Stimulated activated CD8-positive, alpha-beta memory T cell treated with anti-CD3 and anti-CD28 coated beads, Interleukin-15, amount 100 ng/mL, for 24 hours (primary cell): ENCODE measurements at regions not wholly inside any gene's neighbourhood (a gene's known extent, or its start where the extent isn't known, plus 50 kb on each side); places are given as distances from the start of the nearest gene placed in this dataset.
"Not testable (repeated sequence)": the region's sequence is repeated elsewhere in the genome, so short reads cannot be mapped to it uniquely, and the experiment has no call there.

Experiments
- DNase-seq: peaks from one replicate; pipeline ENCODE4 v3.0.0-alpha.2; 2020; ENCODE audit warnings: low read depth

- DNase-seq, result no peak
These were observed 298.7 kb upstream of the NRG3 start for GRCh38 chr10:81576336-81576735.

DNA sequence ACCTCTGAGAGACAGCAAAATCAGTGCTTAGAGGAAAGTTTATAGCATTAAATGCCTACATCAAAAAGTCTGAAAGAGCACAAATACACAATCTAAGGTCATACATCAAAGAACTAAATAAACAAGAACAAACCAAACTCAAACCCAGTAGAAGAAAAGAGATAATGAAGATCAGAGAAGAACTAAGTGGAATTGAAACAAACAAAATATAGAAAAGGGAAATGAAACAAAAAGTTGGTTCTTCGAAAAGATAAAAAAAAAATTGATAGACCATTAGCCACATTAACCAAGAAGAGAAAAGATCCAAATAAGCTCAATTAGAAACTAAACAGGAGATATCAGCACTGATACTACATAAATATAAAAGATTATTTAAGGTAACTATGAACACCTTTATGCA is 280.0 kb upstream of the NRG3 start:
- no peak for DNase-seq

GRCh38 chr10:81600185-81600584 is 274.8 kb upstream of the NRG3 start:
- no peak for DNase-seq

DNA sequence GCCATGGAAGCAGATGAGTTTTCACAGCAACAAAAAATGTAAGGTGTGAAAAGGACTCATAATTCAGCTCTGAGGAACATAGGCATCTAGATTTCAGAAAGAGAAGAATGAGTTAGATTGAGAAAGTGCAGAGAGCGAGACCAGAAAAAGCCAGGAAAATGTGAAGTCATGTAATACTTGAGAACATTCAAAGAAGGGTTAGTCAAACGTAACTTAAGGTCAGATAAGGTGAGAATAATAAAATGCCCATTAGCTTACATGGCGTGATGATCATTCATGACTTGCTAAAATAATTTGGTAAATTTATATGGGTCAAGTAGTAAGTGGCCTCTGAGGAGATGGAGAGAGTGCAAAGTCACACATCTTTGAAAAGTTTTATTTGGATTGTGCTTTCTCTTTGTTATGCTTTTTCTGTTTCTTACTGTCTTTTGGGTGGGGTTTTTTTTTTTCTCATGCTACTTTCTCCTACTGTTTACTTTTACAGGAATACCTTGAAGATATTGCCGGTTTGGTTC is 271.8 kb upstream of the NRG3 start:
- DNase-seq, result no peak

- not testable (repeated sequence) for DNase-seq
These were observed 230.5 kb upstream of the NRG3 start for GRCh38 chr10:81644485-81644884.

GRCh38 chr10:81655986-81656385 is 219.0 kb upstream of the NRG3 start:
- no peak for DNase-seq

DNA sequence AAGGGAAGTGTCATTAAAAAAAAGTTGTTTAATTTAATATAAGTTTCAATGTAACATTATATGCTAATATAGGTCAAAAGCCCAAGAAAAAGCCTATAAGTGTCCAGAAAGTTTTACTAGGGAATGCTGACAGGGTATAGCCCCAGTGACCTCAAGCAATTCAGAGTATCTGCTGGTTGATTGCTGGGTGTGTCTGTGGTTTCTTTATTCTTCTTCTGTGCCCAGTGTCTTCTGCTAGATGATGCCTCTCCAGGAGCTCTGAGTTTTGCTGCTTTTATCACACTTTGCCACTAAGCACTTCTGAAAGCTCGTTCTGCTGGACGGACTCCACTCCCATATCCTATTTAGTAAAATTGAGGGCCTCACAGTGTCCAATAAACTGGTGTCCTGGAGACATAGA is 212.2 kb upstream of the NRG3 start:
- DNase-seq, result no peak

DNA sequence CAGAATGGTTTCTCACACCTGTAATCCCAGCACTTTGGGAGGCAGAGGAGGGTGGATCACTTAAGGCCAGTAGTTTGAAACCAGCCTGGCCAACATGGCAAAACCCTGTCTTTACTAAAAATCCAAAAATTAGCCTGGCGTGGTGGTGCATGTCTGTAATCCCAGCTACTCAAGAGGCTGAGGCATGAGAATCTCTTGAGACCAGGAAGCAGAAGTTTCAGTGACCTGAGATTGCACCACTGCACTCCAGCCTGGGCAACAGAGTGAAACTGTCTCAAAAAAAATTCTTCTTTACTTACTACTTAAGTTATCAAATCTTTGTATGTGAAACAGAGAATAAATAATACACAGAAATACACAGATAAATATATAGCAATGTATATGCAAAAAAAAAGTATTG is 210.2 kb upstream of the NRG3 start:
- DNase-seq, result not testable (repeated sequence)

DNA sequence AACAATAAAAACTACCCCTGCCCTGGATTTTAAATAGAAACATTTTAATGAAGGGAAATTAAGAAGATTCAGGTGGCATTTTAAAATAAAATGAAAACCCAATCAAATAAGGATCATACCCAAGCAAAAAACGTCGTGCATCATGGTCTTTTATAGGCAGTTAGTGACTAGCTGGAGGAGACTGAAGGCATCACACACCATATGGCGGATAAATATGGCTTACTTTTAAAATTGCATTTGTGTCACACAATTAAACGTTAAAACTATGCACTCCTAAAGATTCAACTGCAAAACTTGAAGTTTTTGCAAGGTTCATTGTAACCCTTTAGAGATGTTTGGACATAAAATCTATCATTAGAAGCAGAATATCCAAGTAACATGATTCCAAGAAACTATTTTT is 200.1 kb upstream of the NRG3 start:
- no peak for DNase-seq

GRCh38 chr10:81679291-81679690 is 195.7 kb upstream of the NRG3 start:
- no peak for DNase-seq

GRCh38 chr10:81680359-81680758 is 194.6 kb upstream of the NRG3 start:
- DNase-seq, result no peak

DNA sequence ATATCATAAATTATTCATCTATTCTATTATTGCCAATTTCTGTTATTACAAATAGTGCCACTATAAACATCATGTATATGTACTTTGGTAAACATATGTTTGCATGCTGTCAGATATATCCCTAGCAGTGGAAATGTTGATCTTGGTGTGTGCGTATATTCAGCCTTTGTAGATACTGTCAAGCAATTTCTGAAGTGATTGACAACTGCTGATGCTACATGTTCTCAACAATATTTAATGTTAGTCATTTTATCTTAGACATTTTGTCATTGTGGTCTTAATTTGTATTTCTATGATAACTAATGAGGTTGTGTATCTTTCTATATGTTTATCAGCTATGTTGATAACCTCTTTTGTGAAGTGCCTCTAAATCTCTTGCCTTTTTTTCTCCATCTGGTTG is 186.5 kb upstream of the NRG3 start:
- DNase-seq, result no peak

- no peak for DNase-seq
These were observed 178.2 kb upstream of the NRG3 start for GRCh38 chr10:81696609-81697388.

DNA sequence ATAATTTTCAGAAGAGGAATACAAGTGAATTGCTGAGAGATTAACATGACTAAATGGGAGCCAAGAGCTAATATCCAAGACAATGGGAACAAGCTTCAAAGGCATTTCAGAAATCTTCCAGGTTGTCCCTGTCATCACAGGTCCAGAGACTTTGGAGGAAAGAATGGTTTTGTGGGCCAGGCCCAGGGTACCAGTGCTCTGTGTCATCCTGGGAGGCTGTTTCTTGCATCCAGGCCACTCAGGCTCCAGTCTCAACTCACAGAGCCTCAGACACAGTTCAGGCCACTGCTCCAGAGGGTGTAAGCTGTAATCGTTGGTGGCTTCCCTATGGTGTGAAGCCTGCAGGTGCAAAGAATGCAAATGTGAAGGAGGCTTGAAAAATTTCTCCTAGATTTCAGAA is 170.4 kb upstream of the NRG3 start:
- DNase-seq, result no peak

DNA sequence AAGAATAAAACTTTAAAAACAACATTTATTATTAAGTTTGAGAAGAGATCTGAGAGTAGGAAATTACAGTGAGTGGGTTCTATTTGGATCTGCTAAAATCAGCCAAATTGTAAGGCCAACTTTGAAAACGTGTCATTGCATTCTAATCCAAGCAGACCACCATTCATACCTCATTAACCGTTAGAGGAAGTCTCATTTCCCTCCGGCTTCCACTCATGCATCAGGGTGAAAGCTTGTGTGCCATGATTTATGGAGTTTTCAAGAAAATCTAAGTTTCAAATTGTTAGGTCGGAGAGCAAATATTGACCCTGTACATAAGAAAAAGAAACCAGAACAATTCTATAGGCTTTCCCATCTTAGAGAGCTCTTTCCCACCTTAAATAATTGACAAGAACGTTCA is 166.6 kb upstream of the NRG3 start:
- DNase-seq, result no peak

- DNase-seq, result no peak
These were observed 166.1 kb upstream of the NRG3 start for GRCh38 chr10:81708929-81709328.

DNA sequence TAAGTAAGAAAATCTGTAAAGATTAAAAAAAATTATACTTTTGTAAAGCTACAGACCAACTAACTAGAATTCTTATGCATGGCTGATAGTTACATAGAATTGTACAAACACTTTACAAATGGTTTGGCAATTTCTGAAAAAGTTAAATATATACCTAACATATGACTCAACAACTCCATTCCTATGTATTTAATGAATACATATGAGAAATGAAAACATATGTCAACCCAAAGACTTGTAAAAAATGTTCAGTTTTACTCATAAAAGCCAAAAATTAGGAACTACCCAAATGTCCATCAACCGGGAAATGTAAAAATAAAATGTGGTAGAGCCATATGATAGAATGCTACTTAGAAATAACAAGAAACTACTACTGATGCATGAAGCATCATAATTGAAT is 152.6 kb upstream of the NRG3 start:
- no peak for DNase-seq

- DNase-seq, result no peak
These were observed 150.6 kb upstream of the NRG3 start for GRCh38 chr10:81724431-81724830.

- DNase-seq, result no peak
These were observed 149.1 kb upstream of the NRG3 start for GRCh38 chr10:81725851-81726250.

DNA sequence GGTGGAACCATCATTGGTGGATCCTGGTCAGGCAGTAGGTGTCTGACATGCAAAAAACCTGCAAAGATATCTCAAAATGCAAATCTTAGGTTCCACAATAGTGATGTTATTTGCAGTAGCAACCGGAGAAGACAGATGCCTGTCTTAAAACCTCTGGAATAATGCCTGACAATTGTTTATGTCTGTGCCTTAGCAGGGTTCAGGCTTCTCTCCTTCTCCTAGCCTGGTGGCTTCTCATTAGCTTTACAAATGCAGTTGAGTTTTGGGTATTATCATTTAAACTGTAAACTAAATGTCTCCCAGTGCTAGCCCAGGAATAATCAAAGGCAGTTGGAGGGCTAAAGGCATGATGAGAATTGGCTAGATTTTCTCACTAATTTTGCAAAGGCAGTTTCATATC is 146.3 kb upstream of the NRG3 start:
- no peak for DNase-seq

DNA sequence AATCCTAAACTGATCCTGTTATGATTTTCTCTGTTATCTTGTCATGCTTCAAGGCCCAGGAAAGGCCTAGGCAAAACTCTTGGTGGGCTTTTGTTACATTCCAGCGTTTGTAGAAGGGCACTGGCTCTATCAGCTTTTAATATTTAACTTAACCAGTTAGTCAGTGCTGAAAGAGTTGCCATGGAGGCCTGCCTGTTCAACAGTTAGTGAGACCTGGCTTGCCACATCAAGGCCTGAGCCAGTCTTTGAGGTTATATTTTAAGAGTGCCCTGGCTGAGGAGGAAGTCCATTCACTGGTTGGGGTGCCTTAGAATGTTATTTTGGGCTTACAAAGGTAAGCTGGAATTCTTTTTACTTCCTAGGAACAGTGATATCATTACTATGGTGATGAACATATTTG is 144.1 kb upstream of the NRG3 start:
- no peak for DNase-seq

DNA sequence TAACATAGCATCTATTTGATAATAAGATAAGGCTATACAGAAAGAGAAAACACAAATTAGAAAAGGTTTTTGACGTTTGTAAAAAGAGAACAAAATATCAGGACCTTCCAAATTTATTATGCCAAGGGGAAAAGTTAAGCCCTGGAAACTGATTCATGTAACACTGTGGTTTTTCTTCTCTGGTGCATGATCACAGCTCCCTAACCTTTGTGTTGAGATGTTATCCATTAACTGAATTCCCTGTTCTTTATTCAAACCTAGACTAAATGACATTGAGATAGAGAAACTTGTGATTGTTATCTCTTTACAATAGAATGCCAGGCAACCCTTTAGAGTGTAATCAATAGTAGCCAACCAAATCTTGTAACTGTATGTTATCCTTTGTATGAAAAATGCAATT is 141.5 kb upstream of the NRG3 start:
- no peak for DNase-seq

- DNase-seq, result not testable (repeated sequence)
These were observed 139.8 kb upstream of the NRG3 start for GRCh38 chr10:81735167-81735566.

GRCh38 chr10:81759111-81759510 is 115.9 kb upstream of the NRG3 start:
- DNase-seq, result no peak
